CD4-positive, alpha-beta T cell treated with Interleukin-2 at 100 ng/mL for 4 hours (primary cell): ENCODE measurements at regions not wholly inside any gene's neighbourhood (a gene's known extent, or its start where the extent isn't known, plus 50 kb on each side); places are given as distances from the start of the nearest gene placed in this dataset.

ENCODE experiments used
- DNase-seq: peaks from one replicate; pipeline ENCODE4 v3.0.0-alpha.2; 2020; ENCODE audit warnings: low spot score

DNA sequence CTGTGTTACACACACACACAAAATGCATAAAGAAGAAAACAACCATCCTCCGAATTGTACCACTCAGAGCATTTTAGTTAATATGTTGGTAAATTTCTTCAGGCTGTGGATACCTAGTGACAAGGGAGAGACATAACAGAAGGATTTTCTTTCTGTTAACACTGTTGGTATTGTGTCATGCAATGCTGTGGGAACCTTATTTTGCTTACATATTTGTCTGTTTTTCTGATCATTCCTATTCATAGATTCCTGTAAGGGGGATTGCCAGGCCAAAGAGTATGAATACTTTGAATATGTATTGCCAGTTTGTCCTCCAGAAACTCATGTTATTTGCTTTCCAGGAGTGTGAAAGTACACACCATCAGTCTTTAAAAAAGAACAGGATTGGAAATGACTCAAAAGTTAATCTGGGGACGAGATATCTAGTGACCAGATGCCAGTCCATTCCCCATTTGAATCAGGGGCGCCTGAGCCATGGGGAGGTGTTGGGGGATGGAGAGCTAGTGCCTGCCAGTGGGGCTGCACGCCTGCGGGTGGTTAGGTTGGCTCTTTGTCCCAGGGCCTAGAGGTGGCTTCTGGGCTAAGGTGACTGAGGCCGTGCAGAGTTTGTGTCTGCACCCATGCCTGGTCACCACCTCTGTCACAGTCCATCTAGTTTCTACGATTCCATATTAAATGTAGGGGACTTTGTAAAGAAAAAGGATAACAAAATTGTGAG lies 142.0 kb downstream of the PTPN20 start:
- DNase-seq: no peak

- DNase-seq: no peak
These were observed 143.7 kb downstream of the PTPN20 start for GRCh38 chr10:47054974-47055373.

- no peak for DNase-seq
These were observed 144.4 kb downstream of the PTPN20 start for GRCh38 chr10:47055386-47056246.

DNA sequence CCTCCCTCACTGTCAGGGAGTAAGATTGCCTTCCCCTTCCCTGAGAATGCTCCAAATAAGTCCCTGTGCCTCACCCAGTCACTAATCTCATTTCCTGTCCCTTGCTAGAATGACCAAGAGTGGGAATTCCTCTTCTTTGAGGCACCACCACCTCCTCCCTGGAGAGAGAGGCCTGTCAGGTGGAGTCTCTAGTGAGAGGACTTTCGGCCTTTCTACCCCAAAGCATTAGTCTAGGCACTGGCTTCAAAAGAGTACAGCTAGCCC lies 145.0 kb downstream of the PTPN20 start:
- no peak for DNase-seq

DNA sequence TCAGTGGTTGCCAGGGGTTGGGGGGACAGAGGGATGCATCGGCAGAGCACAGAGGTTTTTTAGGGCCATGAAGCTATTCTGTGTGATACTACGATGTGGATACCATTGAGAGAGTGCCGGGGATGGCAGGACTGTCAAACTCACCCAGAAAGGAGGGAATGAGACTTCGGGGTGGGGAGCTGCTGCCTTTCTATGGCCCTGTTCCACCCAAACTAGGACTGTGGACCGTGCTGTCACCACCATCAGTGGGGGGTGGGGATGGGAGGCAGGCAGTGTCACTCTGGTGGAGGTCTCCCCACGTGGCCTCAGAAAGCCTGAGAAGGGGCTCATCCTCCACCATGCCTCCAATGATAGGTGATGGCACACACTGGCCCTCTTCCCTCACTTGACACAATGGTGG lies 146.2 kb downstream of the PTPN20 start:
- no peak for DNase-seq

DNA sequence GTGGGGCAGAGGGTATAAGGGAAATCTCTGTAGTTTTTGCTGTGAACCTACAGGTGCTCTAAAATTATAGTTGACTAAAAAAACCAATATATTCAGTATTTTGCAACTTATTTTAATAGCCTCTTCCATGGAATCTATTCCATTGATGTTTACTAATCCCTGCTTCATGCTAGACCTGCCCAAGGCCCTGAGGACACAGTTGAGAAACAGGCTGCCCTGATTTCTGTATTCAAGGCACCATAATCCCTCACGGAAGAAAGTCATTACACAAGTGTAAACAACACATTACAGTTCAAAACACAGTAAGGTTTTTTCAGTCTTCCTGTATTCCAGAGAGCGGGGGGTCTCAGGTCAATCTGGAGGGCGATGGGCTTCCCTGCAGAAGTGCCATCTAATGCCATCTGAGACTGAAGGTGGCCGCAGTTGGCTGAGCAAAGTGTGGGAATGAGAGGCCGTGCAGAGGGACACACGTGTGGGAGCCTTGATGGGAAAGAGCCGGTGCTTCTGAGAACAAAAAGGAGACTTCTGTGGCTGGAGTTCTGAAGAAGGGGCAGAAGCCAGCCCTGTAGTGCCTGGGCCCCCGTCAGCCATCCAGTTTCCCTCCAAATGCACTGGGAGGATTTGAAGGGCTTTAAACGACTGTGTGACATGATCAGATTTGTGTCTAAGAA lies 146.9 kb downstream of the PTPN20 start:
- no peak for DNase-seq

DNA sequence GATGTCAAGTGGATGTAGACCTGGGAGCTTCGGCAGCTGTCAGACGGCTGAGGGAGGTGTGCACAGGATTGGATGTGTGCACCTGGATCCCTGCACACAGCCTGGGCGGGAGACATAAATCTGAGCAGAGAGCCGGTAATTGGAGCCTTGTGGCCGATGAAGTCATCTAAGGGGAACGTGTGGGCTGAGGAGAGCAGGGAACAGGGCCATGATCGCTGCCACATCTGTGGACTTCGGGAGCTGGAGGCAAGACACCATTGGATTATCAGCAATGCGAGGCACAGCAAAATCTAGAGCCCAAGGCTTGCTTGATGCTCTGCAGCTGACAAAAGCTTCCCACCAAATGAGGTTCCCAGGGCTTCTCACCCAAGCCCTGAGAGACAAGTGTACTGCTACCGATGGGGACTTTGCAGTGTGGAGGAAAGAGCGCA lies 147.7 kb downstream of the PTPN20 start:
- no peak for DNase-seq

- no peak for DNase-seq
These were observed 148.5 kb downstream of the PTPN20 start for GRCh38 chr10:47059606-47060311.

DNA sequence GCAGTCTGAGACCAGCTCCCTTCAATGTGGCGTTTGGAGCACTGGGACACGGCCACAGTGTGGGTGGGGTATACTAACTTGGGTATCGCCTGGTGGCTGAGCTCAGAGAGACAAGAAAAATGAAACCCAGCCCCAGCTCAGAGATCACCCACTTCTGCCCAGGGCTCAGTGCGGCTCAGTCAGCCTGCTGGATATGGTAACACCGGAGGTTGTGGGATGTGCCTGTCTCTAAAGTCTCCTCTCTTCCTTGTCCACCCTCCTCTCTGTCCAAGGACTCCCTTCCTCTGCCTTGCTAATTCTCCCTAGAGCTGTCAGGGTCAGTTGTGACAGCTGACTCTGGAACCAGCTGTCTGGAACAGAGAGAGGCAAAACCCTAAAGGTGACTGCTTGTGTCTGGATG lies 149.1 kb downstream of the PTPN20 start:
- no peak for DNase-seq

- no peak for DNase-seq
These were observed 149.8 kb downstream of the PTPN20 start for GRCh38 chr10:47060993-47061500.

DNA sequence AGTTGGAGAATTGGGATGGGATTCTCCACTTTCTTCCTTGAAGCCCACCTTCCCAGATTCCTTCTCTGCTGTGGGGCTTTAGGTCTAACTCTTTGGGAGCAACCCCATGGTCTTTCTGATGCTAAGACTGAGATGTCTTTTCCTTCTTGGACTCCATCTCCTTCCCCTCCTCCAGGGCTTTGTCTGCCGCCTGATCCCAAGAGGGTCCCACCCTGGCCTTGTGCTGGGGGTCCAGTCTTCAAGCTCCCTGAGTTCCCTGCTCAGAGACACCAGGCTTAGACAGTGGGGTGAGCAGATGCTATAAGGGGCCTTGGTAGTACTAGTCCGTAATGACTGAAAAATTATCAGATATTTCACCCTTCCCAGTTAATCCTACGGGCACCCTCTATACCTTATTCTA lies 150.5 kb downstream of the PTPN20 start:
- DNase-seq: no peak

DNA sequence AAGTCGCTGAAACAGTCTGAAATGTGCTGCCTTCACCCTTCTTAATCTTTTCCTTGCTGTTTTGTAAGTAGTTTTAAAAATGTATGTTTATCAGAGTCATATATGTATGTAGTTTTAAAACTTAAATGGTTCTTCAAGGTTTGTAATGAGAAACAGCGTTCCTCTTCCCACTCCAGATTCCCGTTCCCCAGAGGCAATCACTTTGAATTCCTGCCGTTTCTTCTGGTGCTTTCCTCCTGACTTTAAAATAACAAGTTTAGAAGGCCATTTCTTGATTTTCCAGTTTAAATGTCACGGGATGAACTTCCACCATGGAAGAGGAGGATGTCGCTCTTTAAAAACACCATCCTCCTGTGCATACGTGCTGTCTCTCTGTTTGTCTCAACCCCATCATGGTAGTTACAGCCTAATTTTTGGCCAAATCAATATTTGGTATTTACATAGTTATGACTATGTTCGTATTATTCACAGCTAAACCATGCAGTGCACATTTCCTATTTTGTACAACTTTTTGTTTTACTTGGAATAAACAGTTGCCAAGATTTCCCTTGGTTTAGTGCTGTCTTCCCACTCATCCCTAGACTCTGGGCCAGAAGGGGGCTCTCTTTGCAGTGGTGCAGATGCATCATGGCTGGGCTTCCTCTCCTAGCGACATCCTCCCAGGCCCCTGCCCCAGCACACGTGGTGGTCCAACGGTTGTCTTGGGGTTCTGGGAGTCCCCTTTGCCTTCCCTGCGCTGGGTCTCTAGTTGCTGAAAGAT lies 151.4 kb downstream of the PTPN20 start:
- no peak for DNase-seq

DNA sequence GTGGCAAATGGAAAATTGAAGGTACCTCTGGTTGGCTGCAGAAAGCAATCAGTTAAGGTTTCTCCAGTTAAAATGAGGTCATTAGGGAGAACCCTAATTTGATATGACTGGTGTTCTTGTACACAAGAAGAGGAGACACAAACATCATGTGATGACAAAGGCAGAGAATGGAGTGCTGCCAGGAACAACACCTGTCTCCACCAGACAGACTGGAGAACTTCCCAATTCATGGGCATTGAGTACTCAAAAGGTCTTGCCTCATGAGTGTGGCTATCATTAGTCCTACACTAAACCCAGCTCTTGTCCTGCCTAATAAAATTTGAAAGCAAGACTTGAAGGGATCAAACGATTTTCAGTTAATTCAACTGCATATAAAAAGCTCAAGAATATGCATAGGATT lies 152.6 kb downstream of the PTPN20 start:
- no peak for DNase-seq

DNA sequence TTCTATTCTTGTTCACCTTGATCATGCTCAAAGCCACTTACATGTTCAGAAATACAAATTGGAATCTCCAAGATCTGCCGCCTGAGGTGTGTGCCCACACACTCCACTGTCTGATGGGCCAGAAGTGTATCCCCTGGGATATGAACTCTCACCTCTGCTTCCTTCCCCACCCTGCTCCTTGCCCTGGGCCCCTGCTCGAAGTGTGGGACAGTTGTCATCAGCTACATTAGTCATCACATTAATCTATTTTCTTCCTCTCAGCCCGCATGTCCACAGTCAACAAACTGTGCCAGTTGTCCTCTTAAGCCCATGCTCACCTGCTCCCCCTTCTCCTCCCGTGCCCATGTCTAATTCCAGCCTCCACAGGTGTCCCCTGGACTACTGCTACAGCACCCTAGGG lies 154.7 kb downstream of the PTPN20 start:
- no peak for DNase-seq

DNA sequence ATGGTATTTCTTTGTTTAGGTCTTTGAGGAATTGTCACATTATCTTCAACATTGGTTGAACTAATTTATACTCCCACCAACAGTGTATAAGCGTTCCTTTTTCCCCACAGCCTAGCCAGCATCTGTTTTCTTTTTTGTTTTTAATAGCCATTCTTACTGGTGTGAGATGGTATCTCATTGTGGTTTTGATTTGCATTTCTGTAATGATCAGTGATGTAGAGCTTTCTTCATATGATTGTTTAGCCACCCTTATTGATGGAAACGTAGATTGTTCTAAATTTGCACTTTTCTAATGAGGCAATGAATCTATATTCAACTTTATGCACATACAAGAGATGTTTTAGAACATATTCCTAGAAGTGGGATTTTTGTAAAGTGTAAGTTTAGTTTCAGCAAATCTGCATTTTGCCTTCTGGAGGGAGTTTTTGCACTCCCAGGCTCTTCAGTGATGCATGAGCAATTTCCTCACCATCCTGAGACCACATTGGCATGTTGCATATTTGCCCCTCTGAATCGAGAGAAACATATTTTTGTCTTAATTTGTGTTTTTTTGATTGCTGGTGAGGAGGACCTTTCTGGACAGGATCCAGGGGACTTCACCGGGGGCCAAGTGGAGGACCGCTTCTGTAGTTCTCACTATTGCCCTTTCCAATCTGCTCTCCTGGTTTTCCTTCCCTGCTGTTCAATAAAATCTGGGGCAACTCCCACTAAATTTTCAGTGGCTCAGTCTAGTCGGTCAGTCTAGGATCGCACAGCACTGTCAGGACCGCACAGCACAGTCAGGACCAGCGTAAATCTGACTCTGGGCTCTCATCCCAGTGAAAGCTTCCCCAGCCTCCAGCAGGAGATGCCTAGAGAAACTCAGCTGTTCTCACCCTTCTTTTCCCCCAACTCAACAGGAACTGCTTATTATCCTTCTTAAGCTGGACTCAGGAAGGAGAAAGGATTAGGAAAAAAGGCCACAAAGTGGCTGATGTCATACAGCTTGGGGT lies 157.0 kb downstream of the PTPN20 start:
- DNase-seq: no peak

DNA sequence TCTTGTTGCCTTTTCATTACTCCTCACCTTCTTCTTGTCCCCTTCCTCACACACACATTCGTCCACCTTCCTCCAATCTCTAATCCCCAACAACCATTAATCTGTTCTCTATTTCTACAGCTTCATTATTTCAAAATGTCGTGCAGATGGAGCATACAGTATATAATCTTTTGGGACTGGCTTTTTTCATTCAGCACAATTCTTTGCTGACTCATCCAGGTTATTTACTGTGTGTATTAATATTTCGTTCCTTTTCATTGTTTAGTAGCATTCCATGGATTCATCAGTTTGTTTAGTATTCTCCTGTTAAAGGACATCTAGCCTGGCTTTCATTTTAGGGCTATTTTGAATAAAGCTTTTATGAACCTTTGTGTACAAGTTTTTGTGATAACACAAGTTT lies 159.3 kb downstream of the PTPN20 start:
- no peak for DNase-seq

- DNase-seq: no peak
These were observed 160.7 kb downstream of the PTPN20 start for GRCh38 chr10:47071891-47072290.

- no peak for DNase-seq
These were observed 162.7 kb downstream of the PTPN20 start for GRCh38 chr10:47073967-47074366.

DNA sequence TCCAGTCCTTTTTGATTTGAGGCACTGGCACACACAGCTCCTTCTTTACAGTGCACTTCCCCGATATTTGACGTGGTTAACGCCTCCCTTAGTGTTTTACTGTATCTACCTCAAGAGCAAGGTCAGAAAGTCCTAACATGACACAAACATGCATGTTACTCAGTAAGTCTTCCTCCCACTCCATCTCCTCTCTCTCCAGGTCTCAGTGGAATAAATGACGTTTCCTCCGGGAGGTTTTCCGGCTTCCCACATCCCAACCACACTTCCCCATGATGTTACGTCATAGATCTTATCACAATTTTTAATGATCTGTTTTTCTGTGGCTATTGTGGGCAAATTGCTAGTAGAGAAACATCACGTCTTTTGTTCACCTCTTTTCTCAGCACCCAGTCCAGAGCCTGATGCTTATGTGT lies 165.7 kb downstream of the PTPN20 start:
- DNase-seq: no peak

GRCh38 chr10:47077386-47077785 lies 166.2 kb downstream of the PTPN20 start:
- DNase-seq: no peak
